ENCODE measurements at regions not wholly inside any gene's neighbourhood (a gene's known extent, or its start where the extent isn't known, plus 50 kb on each side); places are given as distances from the start of the nearest gene placed in this dataset.

DNA sequence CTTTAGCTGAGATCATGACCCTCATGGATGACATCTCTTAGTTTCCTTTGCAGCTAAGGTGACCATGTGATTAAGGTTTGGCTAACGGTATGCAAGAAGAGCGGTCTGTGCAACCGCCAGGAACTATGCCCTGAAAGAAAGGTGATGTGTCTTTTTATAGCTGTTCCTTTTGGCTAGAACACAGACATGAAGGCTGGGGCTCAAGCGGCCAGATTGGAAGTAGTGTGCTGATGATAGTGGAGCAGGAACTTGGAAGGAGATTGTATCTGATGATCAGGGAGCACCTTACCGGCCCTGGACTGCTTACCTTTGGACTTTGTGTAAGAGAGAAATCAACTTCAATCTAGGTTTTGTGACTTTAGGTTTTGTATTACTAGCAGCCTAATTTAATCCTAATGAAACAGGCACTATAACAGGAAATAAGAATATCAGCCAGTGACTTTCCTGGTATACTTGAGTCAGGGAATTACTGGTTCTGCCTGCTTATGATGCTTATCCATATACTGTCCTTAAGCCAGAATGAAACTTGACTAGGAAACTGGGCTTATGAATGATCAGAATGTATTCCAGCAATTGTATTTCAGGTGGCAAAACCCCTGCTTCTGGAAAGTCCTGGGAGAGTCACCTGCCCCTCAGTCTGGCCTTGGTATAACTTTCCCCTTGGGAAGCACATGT is 164.3 kb upstream of the LRIG1 start:
- no peak for FAIRE-seq
- DNase-seq (ENCODE audit: insufficient read length, low spot score): no peak
- no peak for TF ChIP-seq POLR2A (IDR thresholded peaks at IDR 0.05; ENCODE audit: low read depth, low read length)

DNA sequence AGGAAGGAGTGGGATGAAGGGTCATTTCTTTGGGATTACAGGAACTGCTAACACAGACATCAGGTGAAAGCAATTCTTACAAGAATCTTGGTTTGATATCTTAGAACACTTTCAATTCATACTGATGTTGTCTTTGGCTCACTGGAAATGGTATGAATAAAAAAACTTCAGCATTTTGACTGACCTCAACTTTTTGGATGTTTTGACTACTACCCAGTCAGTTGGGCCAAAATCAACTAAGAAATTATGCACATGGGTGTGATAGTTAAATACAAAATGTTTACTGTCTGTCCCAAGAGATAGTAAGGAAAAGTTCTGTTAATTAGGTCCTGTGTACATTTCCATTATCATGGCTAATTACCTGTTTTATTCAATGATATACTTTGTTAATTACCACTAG is 165.5 kb upstream of the LRIG1 start:
- DNase-seq (ENCODE audit: insufficient read length, low spot score): no peak
- TF ChIP-seq POLR2A (IDR thresholded peaks at IDR 0.05; ENCODE audit: low read depth, low read length): no peak
- no peak for FAIRE-seq

DNA sequence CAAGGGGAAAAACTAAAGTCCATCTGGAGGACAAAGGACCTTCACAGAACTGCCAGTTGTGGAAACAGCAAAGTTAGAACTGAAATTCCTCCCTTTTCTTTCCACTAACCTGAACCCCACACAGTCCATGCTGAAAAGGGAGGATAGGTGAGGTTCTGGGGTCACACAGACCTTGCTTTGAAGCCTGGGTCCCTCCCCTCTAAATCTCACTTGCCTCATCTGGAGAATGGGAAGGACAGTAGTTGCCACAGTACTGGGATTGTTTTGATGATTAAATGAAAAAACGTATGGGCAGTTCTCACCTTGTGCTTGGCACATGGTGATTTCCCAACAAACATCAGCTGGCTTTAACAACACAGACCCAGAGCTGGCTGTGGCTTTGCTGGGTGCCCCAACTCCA is 166.4 kb upstream of the LRIG1 start:
- no peak for TF ChIP-seq POLR2A (IDR thresholded peaks at IDR 0.05; ENCODE audit: low read depth, low read length)
- no peak for FAIRE-seq
- DNase-seq (ENCODE audit: insufficient read length, low spot score): no peak

DNA sequence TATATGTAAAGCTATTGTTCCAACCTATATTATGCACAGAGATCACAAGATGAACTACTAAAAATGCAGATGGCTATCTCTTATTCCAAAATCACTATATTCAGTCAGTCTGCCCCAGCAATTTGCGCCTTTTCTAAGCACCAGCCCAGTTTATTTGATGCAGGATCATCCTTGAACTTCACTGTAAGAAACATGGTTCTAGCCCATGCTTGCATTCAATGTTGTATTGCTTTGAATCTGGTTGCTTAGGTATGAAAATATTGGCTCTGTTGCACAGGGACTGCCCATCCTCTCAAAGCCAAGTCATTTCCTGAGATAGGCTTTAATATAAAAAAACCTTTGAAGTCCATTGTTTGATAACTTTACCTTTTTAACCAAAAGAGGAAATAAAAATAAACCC is 170.5 kb upstream of the LRIG1 start:
- FAIRE-seq: no peak
- no peak for DNase-seq (ENCODE audit: insufficient read length, low spot score)
- TF ChIP-seq POLR2A (IDR thresholded peaks at IDR 0.05; ENCODE audit: low read depth, low read length): no peak

GRCh38 chr3:66672830-66673229 is 172.0 kb upstream of the LRIG1 start:
- FAIRE-seq: no peak
- no peak for DNase-seq (ENCODE audit: insufficient read length, low spot score)
- no peak for TF ChIP-seq POLR2A (IDR thresholded peaks at IDR 0.05; ENCODE audit: low read depth, low read length)

DNA sequence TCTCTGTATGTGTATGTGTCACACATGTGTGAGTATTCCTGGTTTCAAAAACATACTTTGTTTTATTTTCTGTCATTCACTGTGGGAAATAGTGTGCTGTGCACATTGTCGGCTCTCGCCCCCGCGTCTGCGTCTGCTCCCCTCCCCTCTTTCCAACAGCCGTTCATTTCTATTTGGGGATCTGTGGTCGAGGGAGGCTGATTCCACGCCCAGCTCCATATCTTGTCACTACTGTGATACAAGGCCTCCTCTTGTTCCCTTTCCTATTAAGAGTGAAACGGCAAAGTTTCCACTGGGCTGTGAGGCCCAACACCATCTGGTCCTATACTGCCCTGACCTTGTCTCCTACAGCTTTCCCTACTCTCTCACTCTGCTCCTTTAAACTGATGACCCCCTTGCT is 172.5 kb upstream of the LRIG1 start:
- FAIRE-seq (no peak), DNase-seq (ENCODE audit: insufficient read length, low spot score) (no peak)
- no peak for TF ChIP-seq POLR2A (IDR thresholded peaks at IDR 0.05; ENCODE audit: low read depth, low read length)

DNA sequence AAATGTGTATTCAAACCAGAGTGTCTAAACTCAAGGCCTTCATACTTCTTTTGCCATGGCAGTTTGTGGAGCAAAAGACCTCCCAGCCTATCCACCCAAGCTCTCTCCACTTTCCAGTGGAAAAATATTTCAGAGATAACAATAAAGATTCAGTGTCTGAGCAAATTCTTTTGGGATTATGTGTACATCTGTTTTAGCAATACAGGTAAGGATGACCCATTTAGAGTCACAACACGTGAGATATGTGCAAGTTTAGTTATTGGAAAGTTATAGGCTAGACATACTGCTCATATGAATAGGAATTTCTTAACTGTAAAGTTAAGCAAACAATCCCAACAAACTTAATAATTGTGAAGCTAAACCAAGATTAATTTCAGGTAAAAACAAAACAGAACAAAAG is 174.5 kb upstream of the LRIG1 start:
- FAIRE-seq (peak; percentile 50), DNase-seq (ENCODE audit: insufficient read length, low spot score) (no peak)
- TF ChIP-seq POLR2A (IDR thresholded peaks at IDR 0.05; ENCODE audit: low read depth, low read length): no peak

GRCh38 chr3:66692042-66692765 is 191.4 kb upstream of the LRIG1 start:
- no peak for TF ChIP-seq POLR2A (IDR thresholded peaks at IDR 0.05; ENCODE audit: low read depth, low read length)
- no peak for DNase-seq (ENCODE audit: insufficient read length, low spot score)
- no peak for FAIRE-seq

- no peak for TF ChIP-seq POLR2A (IDR thresholded peaks at IDR 0.05; ENCODE audit: low read depth, low read length)
- no peak for DNase-seq (ENCODE audit: insufficient read length, low spot score)
- FAIRE-seq: no peak
These were observed 191.9 kb upstream of the LRIG1 start for GRCh38 chr3:66692766-66693150.

GRCh38 chr3:66693461-66694031 is 192.7 kb upstream of the LRIG1 start:
- no peak for TF ChIP-seq POLR2A (IDR thresholded peaks at IDR 0.05; ENCODE audit: low read depth, low read length)
- no peak for DNase-seq (ENCODE audit: insufficient read length, low spot score)
- no peak for FAIRE-seq

- FAIRE-seq (no peak), DNase-seq (ENCODE audit: insufficient read length, low spot score) (no peak)
- TF ChIP-seq POLR2A (IDR thresholded peaks at IDR 0.05; ENCODE audit: low read depth, low read length): no peak
These were observed 201.3 kb upstream of the LRIG1 start for GRCh38 chr3:66702126-66702525.

DNA sequence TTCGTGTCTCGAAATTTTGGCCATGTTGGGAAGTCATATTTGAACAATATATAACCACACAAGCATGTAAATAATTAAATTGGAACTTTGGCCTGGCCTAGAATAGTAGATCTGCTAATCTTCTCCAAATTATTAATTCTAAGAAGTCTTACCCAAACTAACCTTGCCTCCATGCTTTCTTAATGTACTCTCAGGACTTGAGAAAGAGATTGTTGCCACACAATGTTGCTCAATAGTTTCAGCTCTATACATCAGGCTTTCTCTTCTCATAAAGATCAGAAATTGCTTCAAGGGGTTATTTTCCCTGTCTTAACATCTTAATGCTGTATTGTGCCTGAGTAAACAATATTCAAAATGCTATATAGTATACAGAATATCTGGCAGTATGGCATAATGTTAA is 202.7 kb upstream of the LRIG1 start:
- no peak for TF ChIP-seq POLR2A (IDR thresholded peaks at IDR 0.05; ENCODE audit: low read depth, low read length)
- no peak for FAIRE-seq
- no peak for DNase-seq (ENCODE audit: insufficient read length, low spot score)

- DNase-seq (ENCODE audit: insufficient read length, low spot score): no peak
- no peak for TF ChIP-seq POLR2A (IDR thresholded peaks at IDR 0.05; ENCODE audit: low read depth, low read length)
- FAIRE-seq: no peak
These were observed 204.3 kb upstream of the LRIG1 start for GRCh38 chr3:66705076-66705475.

DNA sequence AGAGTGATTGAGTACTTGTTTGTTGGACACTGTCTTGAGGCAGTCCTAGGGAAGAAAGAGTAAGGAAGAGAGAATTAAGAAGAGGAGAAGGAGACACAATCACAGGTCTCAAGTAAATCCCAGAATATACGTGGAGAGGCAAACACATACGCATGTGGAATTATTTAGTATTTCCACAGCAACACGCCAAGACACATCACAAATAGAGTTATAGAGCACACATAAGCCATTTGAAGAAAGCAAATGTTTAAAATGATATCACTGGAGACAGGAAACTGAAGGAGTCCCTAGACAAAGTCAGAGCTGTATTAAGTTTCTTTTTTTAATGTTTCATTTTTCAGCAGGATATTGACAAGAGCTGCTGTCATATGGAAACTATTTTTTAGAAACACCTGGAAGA is 206.1 kb upstream of the LRIG1 start:
- DNase-seq (ENCODE audit: insufficient read length, low spot score): no peak
- FAIRE-seq: no peak
- TF ChIP-seq POLR2A (IDR thresholded peaks at IDR 0.05; ENCODE audit: low read depth, low read length): no peak

GRCh38 chr3:66709532-66709931 is 208.7 kb upstream of the LRIG1 start:
- FAIRE-seq: no peak
- no peak for TF ChIP-seq POLR2A (IDR thresholded peaks at IDR 0.05; ENCODE audit: low read depth, low read length)
- DNase-seq (ENCODE audit: insufficient read length, low spot score): no peak

All from H54 (cell line).